ENCODE measurements at regions not wholly inside any gene's neighbourhood (a gene's known extent, or its start where the extent isn't known, plus 50 kb on each side); places are given as distances from the start of the nearest gene placed in this dataset.

- TF ChIP-seq CTCF (IDR thresholded peaks at IDR 0.05) (no peak), POLR2AphosphoS5 (IDR thresholded peaks at IDR 0.05) (no peak), POLR2A (IDR thresholded peaks at IDR 0.05) (no peak), EP300 (IDR thresholded peaks at IDR 0.05) (no peak)
Measured at GRCh38 chr6:109299776-109300564, 82.3 kb downstream of the CD164 start.
